Activated naive CD8-positive, alpha-beta T cell treated with anti-CD3 and anti-CD28 coated beads for 36 hours (primary cell): ENCODE measurements at regions not wholly inside any gene's neighbourhood (a gene's known extent, or its start where the extent isn't known, plus 50 kb on each side); places are given as distances from the start of the nearest gene placed in this dataset.

Experiments used
- DNase-seq: peaks from one replicate; pipeline ENCODE4 v3.0.0; 2021
- H3K27ac Mint-ChIP-seq: one replicate; pipeline ENCODE4 v1.8.0; 2022; ENCODE audit warnings: mild to moderate bottlenecking, moderate library complexity, mixed read lengths
- H3K27me3 Mint-ChIP-seq: one replicate; pipeline ENCODE4 v1.8.0; 2022; ENCODE audit warnings: mild to moderate bottlenecking, mixed read lengths
- H3K36me3 Mint-ChIP-seq: one replicate; pipeline ENCODE4 v1.8.0; 2021; ENCODE audit warnings: mild to moderate bottlenecking, mixed read lengths
- H3K4me1 Mint-ChIP-seq: one replicate; pipeline ENCODE4 v1.8.0; 2021; ENCODE audit warnings: mixed read lengths
- H3K4me3 Mint-ChIP-seq: one replicate; pipeline ENCODE4 v1.8.0; 2022; ENCODE audit warnings: mild to moderate bottlenecking, moderate library complexity, mixed read lengths
- H3K9me3 Mint-ChIP-seq: one replicate; pipeline ENCODE4 v1.8.0; 2022; ENCODE audit warnings: mixed read lengths

DNA sequence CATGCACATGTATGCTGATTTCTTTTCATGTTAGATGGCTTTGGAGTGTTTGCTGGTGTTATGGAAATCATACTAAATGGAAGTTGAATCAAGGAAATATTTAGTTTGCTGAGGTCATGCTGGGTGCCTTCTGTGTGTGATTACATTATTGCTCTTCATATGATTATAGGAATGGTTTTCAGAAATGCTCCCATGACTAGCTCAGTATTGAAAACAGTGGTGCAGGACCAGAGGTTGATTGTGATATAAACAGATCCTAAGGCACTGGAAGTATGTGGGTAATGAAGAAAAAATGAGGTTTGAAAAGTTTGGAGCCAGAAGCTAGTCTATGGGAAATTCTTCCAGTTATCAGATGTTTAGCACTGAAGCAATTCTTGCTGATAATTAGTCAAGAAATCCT lies 693.1 kb downstream of the UTRN start:
- Mint-ChIP-seq H3K27ac (no peak overlapping the region), H3K27me3 (no peaks in the 10 kb centered on the region), H3K4me1 (no peaks in the 10 kb centered on the region), H3K36me3 (no peaks in the 10 kb centered on the region), H3K4me3 (no peak overlapping the region), H3K9me3 (peaks cover 8% of the 10 kb centered on the region)
- no peak for DNase-seq

DNA sequence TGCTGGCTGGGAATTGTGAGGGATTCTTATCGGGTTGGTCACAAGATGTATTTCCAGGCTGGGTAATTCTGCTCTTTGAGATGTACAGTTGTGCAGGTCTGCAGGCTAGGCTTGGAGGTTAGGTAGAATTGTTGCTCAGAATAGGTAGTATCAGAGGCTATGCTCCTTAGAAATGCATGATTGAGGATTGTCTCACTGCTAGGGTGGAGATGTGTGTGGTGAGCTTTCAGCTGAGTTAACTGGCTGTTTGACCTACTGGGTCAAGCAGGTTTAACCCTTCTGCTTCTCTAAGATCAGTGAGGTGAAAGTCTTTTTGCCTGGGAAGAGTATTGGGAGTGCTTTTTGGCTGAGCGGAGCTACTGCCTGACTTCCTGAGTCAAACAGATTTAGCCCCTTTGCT lies 701.1 kb downstream of the UTRN start:
- no peak for DNase-seq
- Mint-ChIP-seq H3K36me3 (no peaks in the 10 kb centered on the region), H3K27ac (no peak overlapping the region), H3K27me3 (peaks cover 25% of the 10 kb centered on the region), H3K4me1 (no peaks in the 10 kb centered on the region), H3K9me3 (peaks cover 17% of the 10 kb centered on the region), H3K4me3 (no peak overlapping the region)

GRCh38 chr6:144989319-144990107 lies 704.4 kb downstream of the UTRN start:
- Mint-ChIP-seq H3K36me3 (no peaks in the 10 kb centered on the region), H3K4me3 (no peak overlapping the region), H3K9me3 (peaks cover 7% of the 10 kb centered on the region), H3K4me1 (no peaks in the 10 kb centered on the region), H3K27ac (no peak overlapping the region), H3K27me3 (peaks cover 33% of the 10 kb centered on the region)
- DNase-seq, result no peak

DNA sequence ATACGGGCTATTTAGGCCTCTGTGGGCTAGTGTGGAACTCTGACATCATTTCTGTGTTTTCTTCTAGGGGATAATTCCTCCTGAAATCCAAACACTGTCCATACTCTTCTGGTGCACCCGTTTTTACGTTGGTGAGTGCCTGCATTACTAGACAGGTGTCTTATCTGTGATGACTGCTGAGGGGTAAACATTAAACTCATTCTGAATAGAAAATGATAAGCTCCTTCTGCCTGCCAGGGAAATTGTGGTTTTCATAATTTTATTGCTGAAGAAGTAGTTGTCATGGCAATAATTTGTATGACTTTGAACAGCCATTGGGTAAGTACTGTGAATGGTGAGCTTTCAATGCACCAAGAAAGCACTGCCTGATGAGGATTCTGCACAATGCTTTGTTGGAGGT lies 705.6 kb downstream of the UTRN start:
- no peak overlapping the region for H3K27ac Mint-ChIP-seq
- H3K36me3 Mint-ChIP-seq, result no peaks in the 10 kb centered on the region
- H3K9me3 Mint-ChIP-seq, result peaks cover 3% of the 10 kb centered on the region
- H3K27me3 Mint-ChIP-seq, result peaks cover 28% of the 10 kb centered on the region
- H3K4me3 Mint-ChIP-seq, result no peak overlapping the region
- no peak for DNase-seq
- no peaks in the 10 kb centered on the region for H3K4me1 Mint-ChIP-seq

GRCh38 chr6:144993870-144994269 lies 708.7 kb downstream of the UTRN start:
- peaks cover 31% of the 10 kb centered on the region for H3K27me3 Mint-ChIP-seq
- no peak for DNase-seq
- H3K4me3 Mint-ChIP-seq, result no peak overlapping the region
- no peaks in the 10 kb centered on the region for H3K9me3 Mint-ChIP-seq
- no peaks in the 10 kb centered on the region for H3K36me3 Mint-ChIP-seq
- no peaks in the 10 kb centered on the region for H3K4me1 Mint-ChIP-seq
- H3K27ac Mint-ChIP-seq, result no peak overlapping the region

DNA sequence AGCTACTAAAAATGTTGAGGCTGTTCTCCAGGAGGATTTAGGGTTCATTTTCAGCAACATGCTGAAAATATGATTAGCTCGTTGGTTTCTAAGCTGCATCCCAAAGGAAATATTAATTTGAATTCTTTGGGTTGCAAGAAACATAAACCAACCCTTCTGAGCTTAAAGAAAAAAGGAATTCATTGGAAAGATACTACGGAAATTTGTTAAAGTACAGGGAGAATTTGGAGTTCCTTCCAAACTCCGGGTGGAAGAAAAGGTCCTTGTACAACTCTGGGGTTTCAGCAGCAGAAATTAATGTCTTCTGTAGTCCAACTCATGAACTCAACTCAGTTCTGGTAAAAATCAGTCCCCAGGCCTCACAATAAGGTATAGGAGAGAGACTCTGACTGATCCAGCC lies 712.9 kb downstream of the UTRN start:
- H3K4me1 Mint-ChIP-seq, result no peaks in the 10 kb centered on the region
- peaks cover 18% of the 10 kb centered on the region for H3K27me3 Mint-ChIP-seq
- peaks cover 6% of the 10 kb centered on the region for H3K9me3 Mint-ChIP-seq
- H3K4me3 Mint-ChIP-seq, result no peak overlapping the region
- H3K36me3 Mint-ChIP-seq, result no peaks in the 10 kb centered on the region
- no peak overlapping the region for H3K27ac Mint-ChIP-seq
- no peak for DNase-seq

DNA sequence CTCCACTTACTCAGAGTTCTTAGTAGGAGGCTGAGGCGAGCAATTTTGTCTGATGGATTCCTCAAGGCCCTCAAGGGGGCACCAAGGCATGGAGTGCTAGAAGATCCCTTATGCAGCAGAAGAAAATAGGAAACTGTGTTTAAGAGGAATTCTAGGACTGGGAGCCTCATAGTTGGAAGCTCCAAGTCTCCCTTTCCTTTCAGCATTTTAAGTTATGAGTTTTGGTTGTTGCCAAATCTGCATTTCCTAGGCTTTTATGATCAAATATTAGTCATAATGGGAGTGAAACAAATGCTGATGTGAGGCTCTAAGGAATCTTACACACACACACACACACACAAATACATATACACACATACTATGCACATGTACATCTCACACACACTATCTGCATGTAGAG lies 714.0 kb downstream of the UTRN start:
- no peaks in the 10 kb centered on the region for H3K4me1 Mint-ChIP-seq
- no peaks in the 10 kb centered on the region for H3K36me3 Mint-ChIP-seq
- no peak overlapping the region for H3K27ac Mint-ChIP-seq
- H3K9me3 Mint-ChIP-seq, result peaks cover 6% of the 10 kb centered on the region
- no peak for DNase-seq
- peaks cover 14% of the 10 kb centered on the region for H3K27me3 Mint-ChIP-seq
- H3K4me3 Mint-ChIP-seq, result no peak overlapping the region

DNA sequence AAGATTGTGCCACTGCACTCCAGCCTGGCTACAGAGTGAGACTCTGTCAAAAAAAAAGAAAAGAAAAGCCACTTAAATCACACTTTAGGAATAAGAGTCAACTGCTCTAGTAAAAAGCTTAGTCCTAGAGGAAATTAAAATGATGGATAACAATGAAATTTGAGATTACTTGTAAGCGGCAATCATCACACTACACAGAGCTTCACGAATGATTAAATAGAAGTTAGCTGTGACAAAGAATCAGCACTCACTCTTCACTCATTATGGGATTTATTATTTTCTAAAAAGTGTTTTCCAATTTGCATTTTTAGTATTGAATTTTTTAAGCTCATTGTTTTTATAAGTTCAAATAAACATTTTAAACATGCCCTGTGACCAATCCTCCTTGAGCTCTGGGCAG lies 718.0 kb downstream of the UTRN start:
- peaks cover 16% of the 10 kb centered on the region for H3K27me3 Mint-ChIP-seq
- no peak overlapping the region for H3K4me3 Mint-ChIP-seq
- no peaks in the 10 kb centered on the region for H3K36me3 Mint-ChIP-seq
- no peak overlapping the region for H3K27ac Mint-ChIP-seq
- H3K9me3 Mint-ChIP-seq, result peaks cover 6% of the 10 kb centered on the region
- no peak for DNase-seq
- H3K4me1 Mint-ChIP-seq, result no peaks in the 10 kb centered on the region

DNA sequence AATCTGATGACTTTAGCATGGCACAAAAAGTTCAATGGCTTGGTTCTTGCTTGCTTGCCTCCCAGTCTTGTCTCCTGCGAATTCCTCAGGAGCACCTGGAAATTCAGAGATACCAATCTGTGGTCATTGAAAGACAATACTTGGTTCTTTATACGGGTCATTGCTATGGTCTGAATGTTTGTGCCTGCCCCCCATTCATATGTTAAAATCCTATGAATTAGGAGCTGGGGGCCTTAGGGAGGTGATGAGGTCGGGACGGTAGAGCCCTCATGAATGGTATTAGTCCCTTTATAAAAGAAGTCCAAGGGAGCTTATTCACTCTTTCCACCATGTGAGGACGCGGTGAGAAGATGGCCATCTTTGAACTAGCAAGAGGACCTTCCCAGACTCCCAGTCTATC lies 721.8 kb downstream of the UTRN start:
- no peak overlapping the region for H3K4me3 Mint-ChIP-seq
- peaks cover 20% of the 10 kb centered on the region for H3K27me3 Mint-ChIP-seq
- H3K27ac Mint-ChIP-seq, result no peak overlapping the region
- H3K4me1 Mint-ChIP-seq, result no peaks in the 10 kb centered on the region
- H3K9me3 Mint-ChIP-seq, result peaks cover 8% of the 10 kb centered on the region
- H3K36me3 Mint-ChIP-seq, result no peaks in the 10 kb centered on the region
- DNase-seq, result no peak

DNA sequence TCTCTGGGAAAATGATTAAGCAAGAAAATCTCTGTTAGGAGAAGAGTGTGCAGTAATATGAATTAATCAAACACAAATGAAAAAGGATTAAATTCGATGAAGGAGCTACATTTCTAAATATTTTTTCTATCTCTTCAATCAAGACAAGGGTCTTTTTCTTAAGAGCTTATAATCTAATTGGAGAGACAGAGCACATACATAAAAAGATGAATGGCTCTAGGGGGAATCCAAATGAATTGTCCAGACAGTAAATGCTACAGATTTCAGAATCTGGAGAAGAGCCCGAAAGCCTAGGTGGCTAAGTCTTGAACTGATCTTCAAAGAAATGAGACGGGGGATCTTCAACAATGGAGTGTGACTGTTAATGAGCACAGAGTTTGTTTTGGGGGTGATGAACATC lies 723.6 kb downstream of the UTRN start:
- DNase-seq, result no peak
- H3K27me3 Mint-ChIP-seq, result peaks cover 21% of the 10 kb centered on the region
- H3K36me3 Mint-ChIP-seq, result no peaks in the 10 kb centered on the region
- peaks cover 2% of the 10 kb centered on the region for H3K9me3 Mint-ChIP-seq
- no peak overlapping the region for H3K4me3 Mint-ChIP-seq
- no peaks in the 10 kb centered on the region for H3K4me1 Mint-ChIP-seq
- H3K27ac Mint-ChIP-seq, result no peak overlapping the region

GRCh38 chr6:145009711-145010110 lies 724.6 kb downstream of the UTRN start:
- peaks cover 25% of the 10 kb centered on the region for H3K27me3 Mint-ChIP-seq
- H3K9me3 Mint-ChIP-seq, result peaks cover 2% of the 10 kb centered on the region
- no peak overlapping the region for H3K27ac Mint-ChIP-seq
- no peaks in the 10 kb centered on the region for H3K4me1 Mint-ChIP-seq
- H3K4me3 Mint-ChIP-seq, result no peak overlapping the region
- no peak for DNase-seq
- no peaks in the 10 kb centered on the region for H3K36me3 Mint-ChIP-seq

DNA sequence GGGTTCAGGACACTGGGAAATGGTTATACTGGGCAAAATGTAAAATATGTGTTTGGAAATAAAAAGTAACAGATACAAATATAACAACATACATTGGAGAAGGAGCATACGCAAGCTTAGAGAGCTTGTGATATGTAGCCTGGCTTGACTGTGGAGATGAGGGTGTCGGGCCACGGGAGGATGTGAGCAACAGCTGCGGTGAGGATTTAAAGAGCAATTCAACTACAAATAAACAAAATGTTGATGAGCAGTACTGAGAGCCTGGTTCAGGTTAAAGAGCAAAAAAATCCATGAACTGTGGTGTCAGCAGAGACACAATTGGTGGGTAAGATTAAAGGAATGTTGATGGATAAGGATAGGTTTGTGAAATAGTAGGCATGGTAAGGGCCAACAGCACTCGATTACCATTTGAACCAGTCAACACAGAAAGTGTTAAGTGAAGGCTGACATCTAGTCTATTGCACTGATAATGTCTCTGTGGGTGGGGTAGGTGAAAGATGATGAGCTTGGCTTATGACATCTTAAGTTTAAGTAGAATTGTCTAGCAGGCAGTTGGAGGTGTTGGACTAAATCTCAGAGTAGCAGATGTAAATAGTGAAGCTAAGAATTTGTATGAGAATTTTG lies 723.2 kb downstream of the EPM2A start:
- Mint-ChIP-seq H3K36me3 (no peaks in the 10 kb centered on the region), H3K4me3 (no peak overlapping the region), H3K27ac (no peak overlapping the region), H3K27me3 (peaks cover 20% of the 10 kb centered on the region), H3K9me3 (peaks cover 2% of the 10 kb centered on the region), H3K4me1 (peaks cover 6% of the 10 kb centered on the region)
- no peak for DNase-seq

DNA sequence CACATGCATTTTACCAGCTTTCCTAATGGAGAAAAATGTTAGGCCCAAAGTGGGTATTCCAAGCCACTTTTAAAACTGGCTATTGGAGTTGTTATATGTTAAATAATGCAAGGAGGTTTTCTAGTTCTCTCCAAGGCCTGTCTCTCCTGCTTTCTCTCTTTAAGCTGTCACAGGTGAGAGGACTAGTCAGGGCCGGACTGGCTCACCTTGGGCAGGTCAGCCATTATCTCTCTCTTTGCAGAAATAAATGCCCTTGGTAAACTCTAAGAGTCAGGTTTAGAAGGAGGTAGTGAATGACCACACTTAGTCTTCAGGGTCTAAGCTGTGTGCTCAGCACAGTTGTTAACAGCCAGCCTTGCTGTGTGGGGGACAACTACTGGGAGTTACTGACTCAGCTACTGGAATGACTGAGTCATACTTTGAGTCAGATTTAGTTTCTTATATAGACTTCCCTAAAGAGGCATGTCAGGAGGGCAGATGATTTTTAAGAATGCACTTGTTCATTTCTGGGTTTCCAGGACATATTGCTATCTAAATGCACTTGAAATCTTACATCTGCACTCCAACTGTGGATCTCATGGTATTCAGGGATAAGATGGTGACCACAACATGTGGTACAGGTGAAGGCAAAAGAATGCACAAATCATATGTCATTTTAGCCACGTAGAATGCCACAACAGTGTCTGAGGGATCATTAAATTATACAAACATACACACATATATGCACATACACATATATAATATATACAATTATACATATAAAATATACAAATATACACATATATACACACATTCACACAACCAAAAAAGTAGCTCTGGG lies 719.4 kb downstream of the EPM2A start:
- no peak overlapping the region for H3K4me3 Mint-ChIP-seq
- H3K27me3 Mint-ChIP-seq, result peaks cover 13% of the 10 kb centered on the region
- no peak overlapping the region for H3K27ac Mint-ChIP-seq
- DNase-seq, result peak; percentile 30
- H3K4me1 Mint-ChIP-seq, result peaks cover 6% of the 10 kb centered on the region
- H3K36me3 Mint-ChIP-seq, result no peaks in the 10 kb centered on the region
- no peaks in the 10 kb centered on the region for H3K9me3 Mint-ChIP-seq

DNA sequence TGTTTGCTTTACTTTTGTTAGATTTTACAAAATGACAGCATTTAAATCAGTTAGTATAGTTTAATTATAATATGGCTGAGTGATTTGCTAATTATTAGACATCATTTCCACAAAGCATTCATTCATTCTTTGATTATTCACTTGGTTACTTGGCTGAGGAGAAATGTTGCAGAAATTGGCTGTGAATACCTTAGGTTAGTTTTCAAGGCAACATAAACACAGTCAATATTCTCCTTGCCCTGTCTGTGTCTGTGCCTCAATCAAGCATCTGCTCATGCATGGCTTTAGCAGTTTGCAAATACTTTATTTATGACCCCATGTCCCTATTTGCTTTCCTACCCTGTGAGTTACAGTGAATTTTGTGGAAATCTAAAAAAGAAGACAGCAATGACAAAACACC lies 718.3 kb downstream of the EPM2A start:
- Mint-ChIP-seq H3K9me3 (no peaks in the 10 kb centered on the region), H3K4me1 (peaks cover 6% of the 10 kb centered on the region), H3K27me3 (peaks cover 16% of the 10 kb centered on the region), H3K27ac (no peak overlapping the region), H3K4me3 (no peak overlapping the region), H3K36me3 (no peaks in the 10 kb centered on the region)
- no peak for DNase-seq

- H3K4me3 Mint-ChIP-seq, result no peak overlapping the region
- no peak for DNase-seq
- H3K36me3 Mint-ChIP-seq, result no peaks in the 10 kb centered on the region
- no peak overlapping the region for H3K27ac Mint-ChIP-seq
- no peaks in the 10 kb centered on the region for H3K9me3 Mint-ChIP-seq
- peaks cover 16% of the 10 kb centered on the region for H3K27me3 Mint-ChIP-seq
- H3K4me1 Mint-ChIP-seq, result peaks cover 9% of the 10 kb centered on the region
These were observed 717.8 kb downstream of the EPM2A start for GRCh38 chr6:145017516-145017915.
